Hematopoietic multipotent progenitor cell (in vitro differentiated cells): ENCODE measurements at regions not wholly inside any gene's neighbourhood (a gene's known extent, or its start where the extent isn't known, plus 50 kb on each side); places are given as distances from the start of the nearest gene placed in this dataset.
"Not testable (repeated sequence)": the region's sequence is repeated elsewhere in the genome, so short reads cannot be mapped to it uniquely, and the experiment has no call there.

Experiments used
- DNase-seq, 3 donors: peaks; one replicate each; pipeline ENCODE4 v3.0.0-alpha.2; 2011 to 2015; ENCODE audit warnings: low read depth in 2 of 3, low spot score in 2 of 3

GRCh38 chr2:63692002-63692606, 103.3 kb downstream of the MDH1 start:
- DNase-seq, result peak; percentile 9 to 69 (median 38)

GRCh38 chr2:63695583-63695982, 106.8 kb downstream of the MDH1 start:
- DNase-seq, result no peak

- DNase-seq, result no peak
Observed at GRCh38 chr2:63696496-63696895, 107.7 kb downstream of the MDH1 start.

GRCh38 chr2:63697160-63697559, 108.4 kb downstream of the MDH1 start:
- DNase-seq, result no peak

- peak in 2 of 3 donors; percentile 15 to 61 for DNase-seq
Observed at GRCh38 chr2:63698786-63699548, 110.2 kb downstream of the MDH1 start.

GRCh38 chr2:63699549-63699839, 110.7 kb downstream of the MDH1 start:
- no peak for DNase-seq

- no peak for DNase-seq
Observed at GRCh38 chr2:63700271-63700670, 111.5 kb downstream of the MDH1 start.

GRCh38 chr2:63701406-63701805, 112.6 kb downstream of the MDH1 start:
- no peak for DNase-seq

- not testable (repeated sequence) for DNase-seq
Observed at GRCh38 chr2:63706084-63706483, 117.3 kb downstream of the MDH1 start.

- no peak for DNase-seq
Observed at GRCh38 chr2:63710732-63711131, 122.0 kb downstream of the MDH1 start.

GRCh38 chr2:63712748-63713147, 124.0 kb downstream of the MDH1 start:
- no peak for DNase-seq

GRCh38 chr2:63716146-63716545, 125.5 kb upstream of the UGP2 start:
- no peak for DNase-seq

- DNase-seq, result no peak
Observed at GRCh38 chr2:63719052-63719451, 122.6 kb upstream of the UGP2 start.

GRCh38 chr2:63721082-63721424, 120.6 kb upstream of the UGP2 start:
- no peak for DNase-seq

GRCh38 chr2:63722284-63722683, 119.4 kb upstream of the UGP2 start:
- DNase-seq, result not testable (repeated sequence)

- no peak for DNase-seq
Observed at GRCh38 chr2:63723709-63724108, 118.0 kb upstream of the UGP2 start.

GRCh38 chr2:63725212-63725611, 116.5 kb upstream of the UGP2 start:
- DNase-seq, result not testable (repeated sequence)

- DNase-seq, result no peak
Observed at GRCh38 chr2:63729362-63729761, 112.3 kb upstream of the UGP2 start.

GRCh38 chr2:63729831-63730230, 111.9 kb upstream of the UGP2 start:
- DNase-seq, result no peak

- DNase-seq, result no peak
Observed at GRCh38 chr2:63734510-63734909, 107.2 kb upstream of the UGP2 start.

GRCh38 chr2:63735263-63735662, 106.4 kb upstream of the UGP2 start:
- no peak for DNase-seq

- DNase-seq, result no peak
Observed at GRCh38 chr2:63735931-63736330, 105.8 kb upstream of the UGP2 start.

- DNase-seq, result no peak
Observed at GRCh38 chr2:63736354-63736753, 105.3 kb upstream of the UGP2 start.
